Activated T-helper 1 cell treated with Interleukin-2 at 50 U/mL for 16 hours (primary cell): ENCODE measurements at regions not wholly inside any gene's neighbourhood (a gene's known extent, or its start where the extent isn't known, plus 50 kb on each side); places are given as distances from the start of the nearest gene placed in this dataset.

ENCODE experiments used
- DNase-seq: peaks from one replicate; pipeline ENCODE4 v3.0.0-alpha.2; 2020; ENCODE audit warnings: low read depth

DNA sequence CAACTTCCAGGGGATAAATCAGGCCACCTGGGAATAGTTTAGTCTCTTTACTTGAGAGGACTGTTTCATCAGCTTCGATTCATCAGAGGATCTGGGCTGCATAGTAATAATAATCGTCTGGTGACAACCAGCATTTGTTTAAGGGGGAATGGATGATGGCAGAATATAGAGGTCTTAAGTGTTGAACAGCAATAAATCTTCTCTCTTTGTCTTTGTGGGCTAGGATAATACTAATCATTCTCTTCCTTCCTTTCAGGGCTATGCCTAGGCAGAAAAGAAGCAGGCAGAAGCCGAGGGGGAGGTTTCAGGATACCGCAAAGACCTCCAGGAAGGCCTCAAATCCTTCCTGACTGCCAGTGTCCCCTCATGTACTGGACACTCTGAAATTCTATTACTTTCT is 150.4 kb upstream of the GAREM1 start:
- no peak for DNase-seq

- no peak for DNase-seq
Observed at GRCh38 chr18:32618546-32618945, 147.9 kb upstream of the GAREM1 start.

DNA sequence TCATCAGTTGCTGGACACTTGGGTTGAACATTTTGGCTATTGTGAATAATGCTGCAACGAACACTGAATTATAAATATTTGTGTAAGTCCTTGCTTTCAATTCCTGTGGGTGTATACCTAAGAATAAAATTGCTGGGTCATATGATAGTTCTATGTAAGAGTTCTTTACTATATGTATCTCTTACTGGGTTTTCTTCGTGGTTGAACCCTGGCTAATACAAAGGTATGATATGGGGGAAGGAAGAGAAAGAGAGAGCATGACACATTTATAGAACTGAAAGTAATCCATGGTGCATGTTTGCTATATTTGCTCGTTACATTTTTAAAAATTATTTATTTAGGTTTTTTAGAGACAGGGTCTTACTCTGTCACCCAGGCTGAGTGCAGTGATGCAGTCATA is 143.1 kb upstream of the GAREM1 start:
- no peak for DNase-seq

DNA sequence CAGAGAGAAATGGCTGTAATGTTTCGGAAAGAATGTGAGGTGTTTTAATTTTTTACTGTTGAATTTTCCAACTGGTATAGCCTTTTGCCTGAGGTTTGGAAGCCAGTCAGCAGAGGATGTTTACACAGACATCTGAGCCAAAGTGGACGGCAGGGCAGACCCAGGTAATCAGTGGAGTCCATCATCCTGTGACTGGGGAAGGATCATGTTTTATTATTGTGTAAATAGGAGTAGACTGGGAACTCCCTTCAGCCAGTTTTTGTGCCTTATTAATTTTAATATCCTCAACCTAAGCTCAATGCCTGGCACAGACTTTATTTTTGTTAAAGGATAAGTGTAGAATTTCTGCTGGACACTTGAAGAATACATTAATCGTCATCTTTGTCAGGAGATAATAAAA is 142.0 kb upstream of the GAREM1 start:
- DNase-seq, result no peak

DNA sequence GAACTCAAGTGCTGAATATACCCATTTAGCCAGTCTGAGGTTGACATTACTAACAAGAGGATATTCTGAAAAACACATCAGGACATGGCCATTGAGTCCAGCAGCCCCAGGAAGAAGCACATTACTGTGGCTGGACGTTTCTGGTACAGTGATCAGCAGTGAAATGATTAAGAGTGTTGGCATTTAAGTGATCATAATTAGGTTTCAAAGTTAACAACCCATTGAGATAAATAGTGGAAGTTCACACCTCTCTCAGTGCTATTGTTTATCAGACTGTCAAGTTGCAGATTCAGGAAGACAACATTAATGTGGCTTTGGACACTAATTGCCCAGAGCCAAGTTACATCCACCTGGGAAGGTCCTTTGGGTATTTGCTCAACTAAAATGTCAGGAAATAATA is 139.5 kb upstream of the GAREM1 start:
- no peak for DNase-seq

GRCh38 chr18:32607816-32608215 is 137.1 kb upstream of the GAREM1 start:
- DNase-seq, result no peak

DNA sequence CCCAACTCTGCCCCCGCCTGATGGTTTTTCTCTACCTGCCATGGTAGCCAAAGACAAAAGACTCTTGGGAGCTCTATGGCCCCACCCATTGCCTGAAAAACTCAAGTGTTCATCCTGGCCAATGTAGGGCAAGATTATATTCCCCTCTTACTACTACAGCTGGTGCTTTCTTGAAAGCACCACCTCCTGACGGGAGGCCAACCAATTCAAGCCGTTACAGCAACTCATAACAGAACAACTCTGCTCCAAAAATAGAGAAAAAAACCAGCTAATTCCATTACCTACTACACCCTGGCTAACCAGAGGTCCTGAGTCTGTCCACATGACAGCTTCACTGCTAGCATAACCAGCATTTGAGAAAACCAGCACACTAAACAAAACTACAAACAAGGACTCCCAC is 127.5 kb upstream of the GAREM1 start:
- no peak for DNase-seq

DNA sequence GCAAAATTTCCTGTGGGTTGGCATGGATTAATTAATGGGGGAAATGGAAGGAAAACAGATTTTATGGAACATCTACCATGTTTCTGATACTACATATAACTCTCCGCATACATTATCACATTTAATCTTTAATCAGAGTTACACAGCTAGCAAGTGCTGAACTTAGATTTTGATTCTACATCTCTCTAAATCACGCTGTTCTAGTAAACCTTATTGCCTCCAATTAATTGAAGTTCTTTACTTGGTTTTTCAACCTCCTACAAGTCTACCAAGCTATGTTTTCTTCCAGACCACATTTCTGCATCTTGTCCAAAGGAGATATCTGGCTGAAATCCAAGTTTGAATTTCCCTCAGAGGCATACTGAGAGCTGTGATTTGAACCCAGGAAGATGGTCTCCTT is 125.8 kb upstream of the GAREM1 start:
- DNase-seq, result no peak

DNA sequence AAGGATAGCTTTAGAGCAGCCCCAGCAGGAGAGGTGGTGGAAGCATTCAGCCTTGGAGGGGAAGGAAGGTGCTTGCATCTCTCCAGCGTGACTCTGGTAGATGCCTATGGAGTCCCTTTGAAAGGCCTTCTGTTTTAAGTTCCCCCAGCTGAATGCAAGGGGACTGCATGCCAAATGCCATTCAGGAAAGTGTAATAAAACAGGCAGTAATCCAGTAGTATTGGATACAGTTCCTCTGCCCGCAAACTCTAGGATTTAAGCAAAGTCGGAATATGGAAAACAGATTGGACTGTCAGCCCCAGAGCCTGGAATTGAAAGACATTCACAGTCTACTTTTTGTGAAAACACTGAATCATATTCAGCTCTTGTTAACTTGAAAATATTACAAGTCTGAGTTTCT is 125.2 kb upstream of the GAREM1 start:
- no peak for DNase-seq

DNA sequence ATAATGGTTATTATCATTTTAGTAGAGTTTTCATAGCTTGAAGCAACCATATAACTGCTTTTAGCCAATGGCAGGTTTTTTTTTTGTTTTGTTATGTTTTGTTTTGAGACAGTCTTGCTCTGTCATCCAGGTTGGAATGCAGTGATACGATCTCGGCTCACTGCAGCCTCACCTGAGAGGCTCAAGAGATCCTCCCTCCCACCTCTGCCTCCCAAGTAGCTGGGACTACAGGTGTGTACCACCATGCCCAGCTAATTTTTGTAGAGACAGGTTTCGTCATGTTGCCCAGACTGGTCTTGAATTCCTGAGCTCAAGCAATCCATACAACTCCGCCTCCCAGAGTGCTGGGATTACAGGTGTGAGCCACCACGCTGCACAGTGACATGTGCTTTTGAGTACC is 117.5 kb upstream of the GAREM1 start:
- no peak for DNase-seq

DNA sequence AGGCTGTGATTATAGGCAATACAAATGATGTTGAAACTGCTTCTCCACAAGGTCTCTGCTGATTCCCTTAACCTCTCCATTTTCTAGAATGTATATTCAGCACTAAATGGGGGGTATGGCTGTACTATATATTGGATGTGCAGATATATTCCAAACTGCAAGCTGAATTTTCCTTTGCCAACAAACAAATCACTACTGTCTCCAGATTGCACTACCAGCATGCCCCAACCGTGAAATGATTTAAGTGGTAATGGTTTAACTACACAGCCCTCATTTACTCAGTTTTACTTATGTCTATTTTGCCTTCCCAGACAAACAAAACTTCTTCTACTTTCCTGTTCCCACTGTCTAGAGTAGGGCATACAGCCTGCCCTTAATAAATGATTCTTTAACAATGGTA is 112.7 kb upstream of the GAREM1 start:
- DNase-seq, result no peak

- DNase-seq, result no peak
Observed at GRCh38 chr18:32582455-32582854, 111.8 kb upstream of the GAREM1 start.

DNA sequence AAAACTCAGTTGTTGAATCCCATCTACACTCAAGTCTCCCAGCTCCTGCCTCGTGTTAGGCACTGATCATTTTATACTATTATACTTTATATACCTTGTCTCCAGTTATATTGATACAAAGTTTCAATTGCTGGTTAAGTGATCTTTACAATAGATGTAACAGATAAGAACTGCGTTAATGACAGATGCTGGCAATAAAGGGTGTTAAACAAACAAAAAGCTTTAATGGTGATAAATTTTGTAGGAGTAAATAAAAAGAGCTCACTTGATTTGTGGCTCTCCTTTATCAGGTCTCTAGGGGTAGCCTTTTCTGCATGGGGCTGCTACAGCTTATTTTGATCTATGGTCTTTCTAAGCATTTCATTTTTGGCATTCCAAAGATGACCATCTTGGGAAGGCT is 106.9 kb upstream of the GAREM1 start:
- DNase-seq, result no peak

- DNase-seq, result no peak
Observed at GRCh38 chr18:32576296-32576916, 105.7 kb upstream of the GAREM1 start.

GRCh38 chr18:32566960-32567359 is 96.3 kb upstream of the GAREM1 start:
- no peak for DNase-seq

DNA sequence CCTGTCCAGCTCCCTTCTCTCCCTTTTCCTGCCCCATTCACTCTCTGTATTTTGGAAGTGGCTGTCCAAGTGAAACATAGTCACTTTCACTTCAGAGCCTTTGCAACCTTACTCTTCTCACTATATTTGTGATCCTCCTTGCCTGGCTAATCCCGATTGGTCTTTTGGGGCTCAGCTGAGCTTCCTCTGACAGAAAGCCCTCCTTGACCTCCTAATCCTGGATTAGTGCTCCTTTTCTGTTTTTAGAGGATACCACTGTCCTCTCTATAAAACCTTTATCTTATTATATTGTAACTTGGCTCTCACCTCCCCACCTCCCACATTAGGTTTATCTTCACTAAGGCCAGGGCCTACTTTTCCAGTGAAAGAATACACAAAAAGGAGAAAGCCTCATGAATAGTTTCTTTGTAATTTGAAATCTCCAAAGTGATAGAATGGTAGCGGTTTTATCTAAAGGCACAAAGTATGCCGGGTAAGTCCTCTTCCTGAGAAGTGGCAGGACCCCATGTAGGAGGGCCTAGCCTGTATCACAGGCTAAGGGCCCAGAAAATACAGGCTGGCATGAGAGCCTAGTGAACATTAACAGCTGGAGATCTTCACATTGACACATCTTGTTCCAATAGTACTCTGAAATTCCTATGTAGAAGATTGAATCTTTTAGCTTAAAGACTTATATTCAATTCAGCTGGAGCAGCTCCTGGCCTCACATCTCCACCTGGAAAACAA is 83.1 kb upstream of the GAREM1 start:
- DNase-seq, result no peak

DNA sequence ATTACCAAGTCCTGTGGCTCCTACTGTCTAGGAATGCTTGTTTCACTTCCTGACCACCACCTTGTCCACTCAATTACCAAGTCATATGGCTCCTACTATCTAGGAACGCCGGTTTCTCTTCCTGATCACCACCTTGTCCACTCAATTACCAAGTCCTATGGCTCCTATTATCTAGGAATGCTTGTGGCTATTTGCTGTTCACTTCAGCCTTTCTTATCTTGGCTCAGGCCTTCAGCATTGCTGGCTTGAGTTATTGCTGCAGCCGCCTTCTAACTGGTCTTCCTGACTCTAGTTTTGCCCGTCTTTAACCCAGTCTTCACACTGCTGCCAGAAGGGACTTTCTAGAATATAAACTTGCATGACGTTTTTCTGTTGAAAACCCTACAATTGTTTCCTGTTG is 82.5 kb upstream of the GAREM1 start:
- no peak for DNase-seq

DNA sequence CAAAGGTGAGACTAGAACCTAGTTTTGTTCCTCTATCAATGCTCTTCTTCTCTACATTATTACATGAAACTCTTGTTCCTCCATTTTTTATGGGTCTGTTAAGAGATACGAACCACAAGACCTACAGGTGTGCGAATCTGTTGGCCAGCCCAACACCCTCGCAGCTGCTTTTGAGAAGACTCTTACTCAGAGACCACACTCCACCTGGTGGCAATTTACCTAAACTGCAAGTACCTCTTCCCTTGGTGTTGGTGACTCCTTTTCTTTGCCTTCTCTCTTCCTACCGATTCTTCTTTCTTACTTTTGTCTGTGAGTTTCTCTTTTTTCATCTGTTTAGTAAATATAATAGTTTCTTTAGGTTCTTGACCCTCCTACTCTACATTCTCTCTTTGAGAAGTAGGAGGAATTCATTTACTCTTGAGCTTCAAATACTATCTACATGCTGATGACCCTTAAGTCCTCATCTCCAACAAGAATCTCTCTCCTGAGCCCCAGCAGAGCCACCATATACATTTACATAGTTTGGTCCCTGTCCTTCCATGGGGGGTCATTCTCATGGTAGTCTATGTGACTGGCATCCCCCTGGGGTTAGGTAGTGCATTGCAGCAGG is 81.8 kb upstream of the GAREM1 start:
- DNase-seq, result peak; percentile 7

- DNase-seq, result no peak
Observed at GRCh38 chr18:32550963-32551362, 80.3 kb upstream of the GAREM1 start.

DNA sequence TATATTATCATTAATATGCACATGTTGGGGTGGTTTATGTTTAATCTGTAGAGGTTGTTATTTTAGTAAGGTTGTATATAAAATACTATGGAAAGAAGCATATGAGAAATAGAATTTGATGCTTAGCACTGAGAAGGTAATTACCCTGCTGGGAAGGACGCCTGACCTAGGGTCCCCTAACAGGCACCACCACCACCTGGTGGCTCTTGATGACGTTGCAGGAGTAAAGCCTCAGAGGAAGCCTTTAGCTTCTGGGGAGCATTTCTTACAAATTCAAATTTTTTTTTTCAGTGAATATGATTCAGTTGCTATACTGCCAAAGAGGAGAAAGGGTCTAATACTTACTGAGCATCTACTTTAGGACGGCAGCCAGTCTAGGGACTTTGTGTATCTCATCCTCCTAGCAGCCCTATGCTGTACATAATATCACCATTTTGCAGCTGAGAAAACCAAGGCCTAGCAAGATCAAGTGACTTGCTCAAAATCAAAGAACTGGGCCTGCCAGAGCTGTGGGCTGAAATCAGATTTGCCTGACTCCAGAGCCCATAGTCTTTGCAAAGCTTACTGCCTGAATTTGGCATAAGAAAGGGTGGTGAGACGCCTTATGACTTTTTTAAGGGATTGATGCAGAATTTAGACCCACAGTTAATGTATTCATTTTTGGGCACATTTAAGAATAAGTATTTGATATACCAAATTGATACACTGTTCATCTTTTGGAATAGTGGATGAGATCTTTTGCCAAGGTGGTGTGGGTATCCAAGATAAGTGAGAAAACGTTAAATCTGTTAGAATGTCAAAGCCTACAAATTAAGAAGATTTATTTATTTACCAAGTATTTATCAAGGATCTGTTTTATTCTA is 78.8 kb upstream of the GAREM1 start:
- DNase-seq, result peak; percentile 2

DNA sequence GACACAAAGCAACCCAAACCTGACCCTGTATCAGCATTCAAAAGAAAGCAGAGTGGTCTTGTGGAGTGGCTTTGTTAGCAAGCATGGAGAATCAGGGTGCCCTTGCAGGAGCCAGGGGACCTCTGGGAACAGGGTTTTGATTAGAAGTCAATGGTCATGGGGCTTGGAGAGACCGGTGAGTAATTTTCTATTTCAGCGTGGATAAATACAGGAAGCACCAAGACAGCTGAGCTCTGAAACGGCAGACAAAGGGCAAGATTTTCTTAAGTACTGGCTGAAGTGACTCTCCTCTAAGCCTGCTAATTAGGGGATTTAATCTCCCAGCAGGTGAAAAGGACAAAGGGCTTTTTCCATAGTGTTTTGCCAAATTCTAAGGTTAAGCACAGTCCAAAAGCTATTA is 78.0 kb upstream of the GAREM1 start:
- no peak for DNase-seq

GRCh38 chr18:32545631-32546030 is 74.9 kb upstream of the GAREM1 start:
- DNase-seq, result no peak

DNA sequence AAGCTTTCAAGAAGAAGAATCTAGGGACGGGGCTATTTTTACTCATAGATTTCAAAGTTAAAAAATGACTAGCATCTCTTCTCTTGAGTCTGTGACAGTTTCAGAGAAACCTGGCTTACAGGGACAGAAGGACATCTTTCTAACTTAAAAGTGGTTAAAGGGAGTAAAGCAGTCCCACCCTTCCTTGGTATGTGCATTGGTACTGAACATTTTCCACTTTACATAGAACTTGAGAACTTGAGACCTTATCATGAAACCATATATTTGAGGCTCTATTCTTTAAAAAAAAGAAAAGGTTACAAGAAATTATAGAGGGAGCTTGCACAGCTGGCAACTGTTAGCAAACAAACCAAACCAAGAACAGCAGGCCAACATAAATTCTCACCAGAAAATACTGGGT is 73.4 kb upstream of the GAREM1 start:
- no peak for DNase-seq
